PC-3 (cell line): ENCODE measurements at regions not wholly inside any gene's neighbourhood (a gene's known extent, or its start where the extent isn't known, plus 50 kb on each side); places are given as distances from the start of the nearest gene placed in this dataset.

Experiments
- ATAC-seq: fragments of 200-7000 bp; cut with Tn5 transposase; 2 replicates; pipeline ENCODE4 v1.9.1; 2020; ENCODE audit warnings: mild to moderate bottlenecking, moderate library complexity
- BruUV-seq: library from RNA; stranded (reverse); fragments of 400-500 nt; replicated peaks from 2 replicates; lab custom pipeline; 2021; lab: Mats Ljungman, UMichigan
- CTCF ChIA-PET: fragments of 300-600 bp; sonication (Branson Sonifier 250); formaldehyde crosslinking; loops from one replicate; lab custom pipeline; 2022; ENCODE audit warnings: antibody characterized with exemption; lab: Charles Lee
- POLR2A ChIA-PET: fragments of 300-600 bp; sonication (Branson Sonifier 250); formaldehyde crosslinking; loops from one replicate; lab custom pipeline; 2022; ENCODE audit warnings: antibody characterized with exemption; ENCODE audit not compliant: unreplicated experiment; lab: Charles Lee
- DNase-seq: peaks from one replicate; pipeline ENCODE4 v3.0.0-alpha.2; 2015
- H2AFZ ChIP-seq: fragments of 300-600 bp; sonication (generic); 2 replicates; pipeline ENCODE4 v1.6.0; 2016; ENCODE audit warnings: antibody characterized with exemption, low read length
- H3F3A ChIP-seq: fragments of 300-600 bp; sonication (generic); one replicate; pipeline ENCODE4 v1.6.0; 2017; ENCODE audit warnings: antibody characterized with exemption, low read length, control low read depth, mild to moderate bottlenecking; ENCODE audit not compliant: unreplicated experiment
- H3K27ac ChIP-seq: fragments of 300-600 bp; sonication (generic); 2 replicates; pipeline ENCODE4 v1.5.1; 2016; ENCODE audit warnings: mild to moderate bottlenecking, low read length
- H3K27me3 ChIP-seq: fragments of 300-600 bp; sonication (generic); 2 replicates; pipeline ENCODE4 v1.6.1; 2016; ENCODE audit warnings: low read length, mixed read lengths
- H3K36me3 ChIP-seq: fragments of 300-600 bp; sonication (generic); 2 replicates; pipeline ENCODE4 v1.6.1; 2016; ENCODE audit warnings: low read depth, mixed run types, low read length, mixed read lengths
- H3K4me1 ChIP-seq: fragments of 300-600 bp; sonication (generic); 2 replicates; pipeline ENCODE4 v1.5.1; 2016; ENCODE audit warnings: low read length; ENCODE audit not compliant: insufficient read depth
- H3K4me2 ChIP-seq: fragments of 300-600 bp; sonication (generic); 2 replicates; pipeline ENCODE4 v1.6.0; 2016; ENCODE audit warnings: low read length
- H3K4me3 ChIP-seq: fragments of 300-600 bp; sonication (generic); 2 replicates; pipeline ENCODE4 v1.5.1; 2016; ENCODE audit warnings: mild to moderate bottlenecking, low read length, mixed read lengths
- H3K79me2 ChIP-seq: fragments of 300-600 bp; sonication (generic); 2 replicates; pipeline ENCODE4 v1.6.1; 2017; ENCODE audit warnings: low read length, mixed read lengths
- H3K9ac ChIP-seq: fragments of 300-600 bp; sonication (generic); 2 replicates; pipeline ENCODE4 v1.6.0; 2016; ENCODE audit warnings: mild to moderate bottlenecking, low read length
- H3K9me2 ChIP-seq: fragments of 300-600 bp; sonication (generic); replicated peaks from 2 replicates; pipeline ENCODE4 v1.6.1; 2016; ENCODE audit warnings: mixed run types, low read length, mixed read lengths
- H3K9me3 ChIP-seq: fragments of 300-600 bp; sonication (generic); 2 replicates; pipeline ENCODE4 v1.6.1; 2016; ENCODE audit warnings: low read length, mixed read lengths
- H4K20me1 ChIP-seq: fragments of 300-600 bp; sonication (generic); 2 replicates; pipeline ENCODE4 v1.6.1; 2016; ENCODE audit warnings: low read length, mixed read lengths
- EZH2 ChIP-seq: fragments of 300-600 bp; sonication (generic); IDR thresholded peaks from one replicate; pipeline ENCODE4 v1.6.1; 2017; ENCODE audit warnings: antibody characterized with exemption, mild to moderate bottlenecking, low read length; ENCODE audit not compliant: unreplicated experiment
- EZH2phosphoT487 ChIP-seq: fragments of 300-600 bp; sonication (generic); IDR thresholded peaks from 2 replicates; pipeline ENCODE4 v1.6.1; 2018; ENCODE audit warnings: mild to moderate bottlenecking, antibody characterized with exemption, low read length, borderline replicate concordance
- intact Hi-C: fragments of 100-400 bp; cut with micrococcal nuclease; formaldehyde crosslinking; loops from 2 replicates; pipeline ENCODE4 v1.9.0; 2023
- TF ChIP-seq, protein P1 (sequence below): fragments of 300-600 bp; sonication (generic); conservative IDR thresholded peaks from 2 replicates; pipeline ENCODE4 v1.5.1; 2017; ENCODE audit warnings: antibody characterized with exemption, low read depth, mild to moderate bottlenecking, low read length

- ChIA-PET POLR2A (no interaction called here), CTCF (no interaction called here)
- Histone ChIP-seq H3K4me1 (peaks cover 2% of the 10 kb centered on the region), H2AFZ (no peak overlapping the region), H3K9ac (no peak overlapping the region), H3K79me2 (no peaks in the 10 kb centered on the region), H3K27ac (no peak overlapping the region), H3K4me2 (no peak overlapping the region), H3K27me3 (no peaks in the 10 kb centered on the region), H3K9me2 (no peaks in the 10 kb centered on the region), H3K4me3 (no peak overlapping the region), H3K9me3 (no peaks in the 10 kb centered on the region), H3K36me3 (no peaks in the 10 kb centered on the region), H3F3A (no peaks in the 10 kb centered on the region), H4K20me1 (no peaks in the 10 kb centered on the region)
- BruUV-seq = no TSS peak
- TF ChIP-seq, protein P1, sequence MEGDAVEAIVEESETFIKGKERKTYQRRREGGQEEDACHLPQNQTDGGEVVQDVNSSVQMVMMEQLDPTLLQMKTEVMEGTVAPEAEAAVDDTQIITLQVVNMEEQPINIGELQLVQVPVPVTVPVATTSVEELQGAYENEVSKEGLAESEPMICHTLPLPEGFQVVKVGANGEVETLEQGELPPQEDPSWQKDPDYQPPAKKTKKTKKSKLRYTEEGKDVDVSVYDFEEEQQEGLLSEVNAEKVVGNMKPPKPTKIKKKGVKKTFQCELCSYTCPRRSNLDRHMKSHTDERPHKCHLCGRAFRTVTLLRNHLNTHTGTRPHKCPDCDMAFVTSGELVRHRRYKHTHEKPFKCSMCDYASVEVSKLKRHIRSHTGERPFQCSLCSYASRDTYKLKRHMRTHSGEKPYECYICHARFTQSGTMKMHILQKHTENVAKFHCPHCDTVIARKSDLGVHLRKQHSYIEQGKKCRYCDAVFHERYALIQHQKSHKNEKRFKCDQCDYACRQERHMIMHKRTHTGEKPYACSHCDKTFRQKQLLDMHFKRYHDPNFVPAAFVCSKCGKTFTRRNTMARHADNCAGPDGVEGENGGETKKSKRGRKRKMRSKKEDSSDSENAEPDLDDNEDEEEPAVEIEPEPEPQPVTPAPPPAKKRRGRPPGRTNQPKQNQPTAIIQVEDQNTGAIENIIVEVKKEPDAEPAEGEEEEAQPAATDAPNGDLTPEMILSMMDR = no peak
- TF ChIP-seq EZH2phosphoT487 (no peak), EZH2 (no peak)
- intact Hi-C loops = no loop called here
- ATAC-seq = no peak
- DNase-seq = no peak
These were observed 124.4 kb downstream of the TOMM20 start for GRCh38 chr1:235004276-235004675.

DNA sequence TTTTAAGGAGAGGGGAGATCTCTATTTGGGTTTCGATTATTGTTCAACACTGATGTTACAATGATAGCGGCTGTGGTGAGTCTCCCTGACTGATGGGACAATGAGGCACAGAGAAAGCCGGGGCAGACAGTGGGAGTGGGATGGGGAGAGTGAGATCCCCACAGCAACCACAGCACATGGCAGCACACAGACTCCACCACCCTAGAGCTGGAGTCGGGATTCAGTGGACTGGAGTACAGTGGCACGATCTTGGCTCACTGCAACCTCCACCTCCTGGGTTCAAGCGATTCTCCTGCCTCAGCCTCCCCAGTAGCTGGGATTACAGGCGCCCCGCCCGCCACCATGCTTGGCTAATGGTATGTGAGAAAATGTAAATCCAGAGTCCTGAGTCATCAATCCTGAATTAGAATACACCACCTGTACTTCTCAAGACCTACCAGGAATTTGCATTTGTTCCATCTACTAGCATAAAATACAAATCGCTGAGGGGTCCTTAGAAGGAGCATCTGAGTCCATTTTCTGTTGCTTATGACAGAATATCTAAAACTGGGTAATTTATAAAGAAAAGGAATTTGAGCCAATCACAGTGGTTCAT, 125.8 kb downstream of the TOMM20 start:
- no peak overlapping the region for H3K4me2 ChIP-seq
- H3K4me1 ChIP-seq = peaks cover 14% of the 10 kb centered on the region
- BruUV-seq = no TSS peak
- no peaks in the 10 kb centered on the region for H3K27me3 ChIP-seq
- H3K36me3 ChIP-seq = no peaks in the 10 kb centered on the region
- H3K9ac ChIP-seq = no peak overlapping the region
- no peak for ATAC-seq
- TF ChIP-seq EZH2 = no peak
- TF ChIP-seq EZH2phosphoT487 = no peak
- TF ChIP-seq, protein P1 = no peak
- DNase-seq = no peak
- peaks cover 3% of the 10 kb centered on the region for H3F3A ChIP-seq
- H4K20me1 ChIP-seq = no peaks in the 10 kb centered on the region
- no peaks in the 10 kb centered on the region for H3K9me2 ChIP-seq
- no peaks in the 10 kb centered on the region for H3K79me2 ChIP-seq
- H2AFZ ChIP-seq = no peak overlapping the region
- intact Hi-C loops = no loop called here
- H3K27ac ChIP-seq = no peak overlapping the region
- ChIA-PET CTCF (no interaction called here), POLR2A (no interaction called here)
- no peak overlapping the region for H3K4me3 ChIP-seq
- no peaks in the 10 kb centered on the region for H3K9me3 ChIP-seq

- Histone ChIP-seq H3K27ac (peak overlapping the region; percentile 100), H3K9me2 (no peaks in the 10 kb centered on the region), H3K4me2 (no peak overlapping the region), H3K79me2 (no peaks in the 10 kb centered on the region), H3F3A (peaks cover 5% of the 10 kb centered on the region), H3K36me3 (no peaks in the 10 kb centered on the region), H3K9ac (peak overlapping the region; percentile 76), H3K4me3 (no peak overlapping the region), H3K4me1 (peaks cover 28% of the 10 kb centered on the region), H2AFZ (no peak overlapping the region), H3K27me3 (no peaks in the 10 kb centered on the region), H4K20me1 (no peaks in the 10 kb centered on the region), H3K9me3 (no peaks in the 10 kb centered on the region)
- TF ChIP-seq, protein P1 = no peak
- no peak for TF ChIP-seq EZH2phosphoT487
- no peak for TF ChIP-seq EZH2
- BruUV-seq = no TSS peak
- intact Hi-C loops = loop anchor here (5.0 to 10.0 kb wide), 2 partner anchors 342 to 505 kb away; no protein-coding TSS in a partner anchor
- DNase-seq (no peak), ATAC-seq (no peak)
- POLR2A ChIA-PET = no interaction called here
- CTCF ChIA-PET = no interaction called here
These were observed 129.1 kb downstream of the TOMM20 start for GRCh38 chr1:234999513-234999940.
